Keratinocyte (primary cell): ENCODE measurements at regions not wholly inside any gene's neighbourhood (a gene's known extent, or its start where the extent isn't known, plus 50 kb on each side); places are given as distances from the start of the nearest gene placed in this dataset.

ENCODE experiments used
- DNase-seq: peaks from one replicate; pipeline ENCODE4 v3.0.0-alpha.2; 2011; ENCODE audit warnings: low read depth, missing footprints, low spot score
- FAIRE-seq: peaks from 2 replicates; lab custom pipeline; 2011; peaks lifted over from hg19 to GRCh38; lab: Jason Lieb, UNC
- H2AFZ ChIP-seq: 2 replicates; pipeline ENCODE4 v1.6.0; 2012; ENCODE audit warnings: low read length, control low read depth, inconsistent platforms; ENCODE audit not compliant: control insufficient read depth
- H3K27ac ChIP-seq: 2 replicates; pipeline ENCODE4 v1.5.1; 2011; ENCODE audit warnings: low read length; ENCODE audit not compliant: control insufficient read depth, insufficient read depth
- H3K27me3 ChIP-seq: 3 replicates; pipeline ENCODE4 v1.6.0; 2011; ENCODE audit warnings: low read length; ENCODE audit not compliant: control insufficient read depth, insufficient read depth; ENCODE audit errors: extremely low read depth
- H3K36me3 ChIP-seq, 2 experiments: 2 replicates in 1 of 2; 3 replicates in 1 of 2; pipeline ENCODE4 v1.5.1; 2011; ENCODE audit warnings: low read length in 2 of 2, mild to moderate bottlenecking in 1 of 2; ENCODE audit not compliant: control insufficient read depth in 2 of 2, insufficient read depth in 2 of 2; ENCODE audit errors: extremely low read depth in 1 of 2
- H3K4me1 ChIP-seq: 3 replicates; pipeline ENCODE4 v1.5.1; 2011; ENCODE audit warnings: low read length; ENCODE audit not compliant: control insufficient read depth, insufficient read depth; ENCODE audit errors: extremely low read depth
- H3K4me2 ChIP-seq: 3 replicates; pipeline ENCODE4 v1.6.0; 2011; ENCODE audit warnings: low read depth, low read length; ENCODE audit not compliant: control insufficient read depth, insufficient read depth; ENCODE audit errors: extremely low read depth
- H3K4me3 ChIP-seq, 3 experiments: fragments of 200-600 bp in 1 of 3; sonication (generic) in 1 of 3; 2 replicates in 2 of 3; 3 replicates in 1 of 3; pipeline ENCODE4 v1.5.1; 2011 to 2016; ENCODE audit warnings: low read length in 3 of 3, mild to moderate bottlenecking in 3 of 3, control low read depth in 2 of 3, inconsistent platforms in 1 of 3, low read depth in 1 of 3, mixed read lengths in 1 of 3, mixed run types in 1 of 3, moderate library complexity in 1 of 3; ENCODE audit not compliant: control insufficient read depth in 2 of 3, insufficient read depth in 2 of 3; ENCODE audit errors: extremely low read depth in 1 of 3
- H3K79me2 ChIP-seq: 2 replicates; pipeline ENCODE4 v1.6.0; 2012; ENCODE audit warnings: low read length; ENCODE audit not compliant: control insufficient read depth, insufficient read depth
- H3K9ac ChIP-seq: 3 replicates; pipeline ENCODE4 v1.6.0; 2011; ENCODE audit warnings: low read length; ENCODE audit not compliant: control insufficient read depth, insufficient read depth; ENCODE audit errors: extremely low read depth
- H3K9me1 ChIP-seq: 3 replicates; pipeline ENCODE4 v1.6.0; 2011; ENCODE audit warnings: low read length; ENCODE audit not compliant: control insufficient read depth, insufficient read depth; ENCODE audit errors: extremely low read depth
- H3K9me3 ChIP-seq: 2 replicates; pipeline ENCODE4 v1.5.1; 2012; ENCODE audit warnings: low read depth, low read length; ENCODE audit not compliant: control insufficient read depth
- H4K20me1 ChIP-seq: 3 replicates; pipeline ENCODE4 v1.6.0; 2011; ENCODE audit warnings: low read length; ENCODE audit not compliant: control insufficient read depth, insufficient read depth; ENCODE audit errors: extremely low read depth
- EZH2 ChIP-seq: IDR thresholded peaks from one replicate; pipeline ENCODE4 v1.6.1; 2012; ENCODE audit warnings: inconsistent platforms, mild to moderate bottlenecking, low read length, moderate library complexity
- dilution Hi-C: fragments of 300-500 bp; cut with MboI; formaldehyde crosslinking; loops from one replicate; pipeline ENCODE4 v1.7.0; 2020; ENCODE audit warnings: low sequenced_read_pairs; ENCODE audit not compliant: extremely low pct_ligation_motif_present
- TF ChIP-seq, protein P1 (sequence below), 3 experiments: IDR thresholded peaks in 1 of 3; conservative IDR thresholded peaks in 1 of 3; optimal IDR thresholded peaks in 1 of 3; 2 replicates in 2 of 3; 3 replicates in 1 of 3; pipeline versions ENCODE3 to v1.5.1; 2011; ENCODE audit warnings: low read length in 3 of 3, mild to moderate bottlenecking in 3 of 3, moderate library complexity in 2 of 3, control low read depth in 1 of 3, inconsistent platforms in 1 of 3; ENCODE audit not compliant: insufficient read depth in 2 of 3; ENCODE audit errors: extremely low read depth in 1 of 3

DNA sequence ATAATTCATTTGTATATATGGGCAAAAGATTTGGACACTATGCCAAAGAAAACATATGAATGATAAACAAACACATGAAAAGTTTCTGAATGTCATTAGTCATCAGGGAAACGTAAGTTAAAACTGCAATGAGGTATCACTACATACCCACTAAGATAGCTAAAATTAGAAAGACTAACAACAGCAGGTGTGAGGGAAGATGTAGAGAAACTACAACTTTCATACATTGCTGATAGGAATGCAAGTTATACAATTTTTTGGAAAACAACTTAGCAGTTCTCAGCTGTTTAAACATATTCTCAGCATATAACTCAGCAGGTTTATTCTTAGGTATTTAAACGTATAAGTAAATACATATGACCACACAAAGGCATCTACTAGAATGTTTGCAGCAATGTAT, 563.5 kb upstream of the KLHL29 start:
- H3K27me3 ChIP-seq: no peaks in the 10 kb centered on the region
- no peak overlapping the region for H2AFZ ChIP-seq
- no peak overlapping the region for H3K27ac ChIP-seq
- TF ChIP-seq, protein P1, sequence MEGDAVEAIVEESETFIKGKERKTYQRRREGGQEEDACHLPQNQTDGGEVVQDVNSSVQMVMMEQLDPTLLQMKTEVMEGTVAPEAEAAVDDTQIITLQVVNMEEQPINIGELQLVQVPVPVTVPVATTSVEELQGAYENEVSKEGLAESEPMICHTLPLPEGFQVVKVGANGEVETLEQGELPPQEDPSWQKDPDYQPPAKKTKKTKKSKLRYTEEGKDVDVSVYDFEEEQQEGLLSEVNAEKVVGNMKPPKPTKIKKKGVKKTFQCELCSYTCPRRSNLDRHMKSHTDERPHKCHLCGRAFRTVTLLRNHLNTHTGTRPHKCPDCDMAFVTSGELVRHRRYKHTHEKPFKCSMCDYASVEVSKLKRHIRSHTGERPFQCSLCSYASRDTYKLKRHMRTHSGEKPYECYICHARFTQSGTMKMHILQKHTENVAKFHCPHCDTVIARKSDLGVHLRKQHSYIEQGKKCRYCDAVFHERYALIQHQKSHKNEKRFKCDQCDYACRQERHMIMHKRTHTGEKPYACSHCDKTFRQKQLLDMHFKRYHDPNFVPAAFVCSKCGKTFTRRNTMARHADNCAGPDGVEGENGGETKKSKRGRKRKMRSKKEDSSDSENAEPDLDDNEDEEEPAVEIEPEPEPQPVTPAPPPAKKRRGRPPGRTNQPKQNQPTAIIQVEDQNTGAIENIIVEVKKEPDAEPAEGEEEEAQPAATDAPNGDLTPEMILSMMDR (optimal IDR thresholded peaks at IDR 0.05 in 1 of 3, IDR thresholded peaks at IDR 0.05 in 1 of 3, conservative IDR thresholded peaks at IDR 0.05 in 1 of 3; ENCODE audit: extremely low read depth in 1 of 3, insufficient read depth in 2 of 3, low read length in 3 of 3): no peak
- no peak for TF ChIP-seq EZH2
- no peaks in the 10 kb centered on the region for H3K9me3 ChIP-seq
- H3K4me3 ChIP-seq: no peak overlapping the region
- no peak overlapping the region for H3K4me2 ChIP-seq
- peaks cover 6% of the 10 kb centered on the region for H3K4me1 ChIP-seq
- FAIRE-seq (no peak), DNase-seq (no peak)
- no peaks in the 10 kb centered on the region for H3K9me1 ChIP-seq
- no peak overlapping the region for H3K9ac ChIP-seq
- no peaks in the 10 kb centered on the region for H3K36me3 ChIP-seq
- dilution Hi-C loops: no loop called here
- no peaks in the 10 kb centered on the region for H3K79me2 ChIP-seq
- H4K20me1 ChIP-seq: no peaks in the 10 kb centered on the region

DNA sequence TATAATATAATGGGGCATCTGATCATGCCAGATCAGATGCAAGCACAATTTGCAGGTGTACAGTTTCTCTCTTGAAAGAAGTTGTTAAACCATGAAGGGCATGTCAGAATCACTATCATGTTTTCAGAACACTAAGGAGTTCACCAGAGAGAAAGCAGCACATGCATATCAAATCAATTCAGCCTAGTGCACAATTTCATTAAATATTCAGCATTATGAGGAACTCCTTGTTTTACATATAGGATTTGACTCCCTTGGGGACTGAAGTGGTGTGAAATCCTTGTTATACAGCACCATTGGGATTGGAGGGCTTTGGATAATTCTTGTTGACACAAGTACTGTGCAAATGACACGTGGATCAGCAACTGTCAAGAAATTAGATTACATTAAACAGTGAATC, 562.1 kb upstream of the KLHL29 start:
- DNase-seq: no peak
- Histone ChIP-seq H3K4me3 (no peak overlapping the region), H3K36me3 (no peaks in the 10 kb centered on the region), H3K27ac (no peak overlapping the region), H3K9ac (no peak overlapping the region), H3K27me3 (no peaks in the 10 kb centered on the region), H3K9me3 (no peaks in the 10 kb centered on the region), H3K79me2 (no peaks in the 10 kb centered on the region), H2AFZ (no peak overlapping the region), H3K4me2 (no peak overlapping the region), H4K20me1 (no peaks in the 10 kb centered on the region), H3K9me1 (no peaks in the 10 kb centered on the region), H3K4me1 (no peaks in the 10 kb centered on the region)
- FAIRE-seq: no peak
- TF ChIP-seq, protein P1 (optimal IDR thresholded peaks at IDR 0.05 in 1 of 3, IDR thresholded peaks at IDR 0.05 in 1 of 3, conservative IDR thresholded peaks at IDR 0.05 in 1 of 3; ENCODE audit: extremely low read depth in 1 of 3, insufficient read depth in 2 of 3, low read length in 3 of 3): no peak
- TF ChIP-seq EZH2: no peak
- dilution Hi-C loops: no loop called here
